GM12878 (cell line): ENCODE measurements at regions not wholly inside any gene's neighbourhood (a gene's known extent, or its start where the extent isn't known, plus 50 kb on each side); places are given as distances from the start of the nearest gene placed in this dataset.

Experiments used
- ATAC-seq: fragments of 200-7000 bp; cut with Tn5 transposase; 3 replicates; pipeline ENCODE4 v1.9.1; 2020; ENCODE audit warnings: mild to moderate bottlenecking, moderate library complexity
- BruUV-seq: library from RNA; stranded (reverse); fragments of 400-500 nt; replicated peaks from 2 replicates; lab custom pipeline; 2021; lab: Mats Ljungman, UMichigan
- CTCF ChIA-PET: fragments of 300-600 bp; sonication (Branson Sonifier 250); formaldehyde crosslinking; extraction: SDS; loops from one replicate; lab custom pipeline; 2021; ENCODE audit warnings: inconsistent platforms; lab: Yijun Ruan, JAX
- POLR2A ChIA-PET: fragments of 350-600 bp; formaldehyde crosslinking; extraction: SDS; loops from one replicate; lab custom pipeline; 2021; ENCODE audit warnings: inconsistent platforms; lab: Charles Lee
- RAD21 ChIA-PET: fragments of 300-600 bp; sonication (Branson Sonifier 250); formaldehyde crosslinking; loops from one replicate; lab custom pipeline; 2023; ENCODE audit warnings: antibody characterized with exemption; ENCODE audit not compliant: unreplicated experiment; lab: Charles Lee
- SMC1A ChIA-PET: fragments of 300-600 bp; sonication (Branson Sonifier 250); formaldehyde crosslinking; loops from one replicate; lab custom pipeline; 2023; ENCODE audit not compliant: unreplicated experiment, uncharacterized antibody; lab: Charles Lee
- DNase-seq: peaks from one replicate; pipeline ENCODE4 v3.0.0-alpha.2; 2011; ENCODE audit warnings: low read depth, low spot score
- FAIRE-seq: peaks from 3 replicates; lab custom pipeline; 2011; peaks lifted over from hg19 to GRCh38; lab: Jason Lieb, UNC
- H2AFZ ChIP-seq: 2 replicates; pipeline ENCODE4 v1.6.0; 2011; ENCODE audit warnings: low read depth, low read length, control low read depth; ENCODE audit not compliant: control insufficient read depth
- H3K27ac ChIP-seq: 2 replicates; pipeline ENCODE4 v1.5.1; 2011; ENCODE audit warnings: control low read depth; ENCODE audit not compliant: control insufficient read depth, insufficient read depth
- H3K27me3 ChIP-seq, 2 experiments: replicated peaks in 1 of 2; 2 replicates each; pipeline versions ENCODE4 v1.6.0 to v1.6.1; 2011; ENCODE audit warnings: low read length in 1 of 2; ENCODE audit not compliant: control insufficient read depth in 2 of 2, insufficient read depth in 2 of 2
- H3K36me3 ChIP-seq, 2 experiments: 2 replicates each; pipeline ENCODE4 v1.5.1; 2011; ENCODE audit warnings: low read length in 1 of 2; ENCODE audit not compliant: control insufficient read depth in 2 of 2, insufficient read depth in 2 of 2
- H3K4me1 ChIP-seq: 2 replicates; pipeline ENCODE4 v1.6.1; 2011; ENCODE audit warnings: mild to moderate bottlenecking, low read length, moderate library complexity, mixed read lengths; ENCODE audit not compliant: control insufficient read depth, insufficient read depth
- H3K4me2 ChIP-seq: 2 replicates; pipeline ENCODE4 v1.6.0; 2011; ENCODE audit warnings: control low read depth; ENCODE audit not compliant: control insufficient read depth, insufficient read depth
- H3K4me3 ChIP-seq: fragments of 200-600 bp; sonication (generic); 2 replicates; pipeline ENCODE4 v1.5.1; 2016
- H3K79me2 ChIP-seq: 2 replicates; pipeline ENCODE4 v1.6.0; 2011; ENCODE audit warnings: low read length; ENCODE audit not compliant: control insufficient read depth, insufficient read depth
- H3K9ac ChIP-seq: 2 replicates; pipeline ENCODE4 v1.8.0; 2011; ENCODE audit warnings: low read length, control low read depth, mixed read lengths; ENCODE audit not compliant: control insufficient read depth, insufficient read depth
- H3K9me3 ChIP-seq: replicated peaks from 3 replicates; pipeline ENCODE4 v1.5.1; 2011; ENCODE audit warnings: mild to moderate bottlenecking, low read length; ENCODE audit not compliant: control insufficient read depth, insufficient read depth
- H4K20me1 ChIP-seq: 2 replicates; pipeline ENCODE4 v1.6.0; 2011; ENCODE audit not compliant: control insufficient read depth, insufficient read depth
- ASH2L ChIP-seq: fragments of 300-600, 200-600 bp; sonication (generic); IDR thresholded peaks from 2 replicates; pipeline ENCODE4 v1.6.1; 2017; ENCODE audit warnings: low read depth, mild to moderate bottlenecking, borderline replicate concordance
- CHD2 ChIP-seq: IDR thresholded peaks from 2 replicates; pipeline ENCODE4 v1.6.1; 2011; ENCODE audit warnings: low read depth, low read length, improper control_type of control experiment, borderline replicate concordance
- ELK1 ChIP-seq: IDR thresholded peaks from 2 replicates; pipeline ENCODE4 v1.6.1; 2012; ENCODE audit warnings: low read depth, low read length, improper control_type of control experiment
- HDGF ChIP-seq: fragments of 450-650 bp; IDR thresholded peaks from 2 replicates; pipeline ENCODE4 v1.6.1; 2016; ENCODE audit warnings: antibody characterized with exemption
- JUNB ChIP-seq: IDR thresholded peaks from 2 replicates; pipeline ENCODE4 v1.6.1; 2016; ENCODE audit warnings: antibody characterized with exemption, mild to moderate bottlenecking
- MYB ChIP-seq: fragments of 150-350 bp; IDR thresholded peaks from 2 replicates; pipeline ENCODE4 v1.6.1; 2014; ENCODE audit warnings: mild to moderate bottlenecking, low read depth, low read length, borderline replicate concordance
- POLR2AphosphoS5 ChIP-seq: IDR thresholded peaks from 2 replicates; pipeline ENCODE4 v1.6.1; 2011; ENCODE audit warnings: mild to moderate bottlenecking, low read length, inconsistent platforms
- PRDM15 ChIP-seq: fragments of 450-650 bp; formaldehyde crosslinking; IDR thresholded peaks from 2 replicates; pipeline ENCODE4 v1.4.0; 2020; ENCODE audit warnings: mild to moderate bottlenecking, moderate library complexity
- SIX5 ChIP-seq: IDR thresholded peaks from 2 replicates; pipeline ENCODE4 v1.6.1; 2011; ENCODE audit warnings: mild to moderate bottlenecking, low read depth, low read length, moderate library complexity; ENCODE audit not compliant: severe bottlenecking
- SPI1 ChIP-seq: IDR thresholded peaks from 2 replicates; pipeline ENCODE4 v1.6.1; 2011; ENCODE audit warnings: low read depth, mild to moderate bottlenecking, low read length, moderate library complexity, borderline replicate concordance; ENCODE audit not compliant: insufficient read depth
- STAT1 ChIP-seq: fragments of 450-650 bp; conservative IDR thresholded peaks from 2 replicates; pipeline ENCODE4 v1.6.1; 2014; ENCODE audit warnings: antibody characterized with exemption, mild to moderate bottlenecking
- TCF3 ChIP-seq: IDR thresholded peaks from 2 replicates; pipeline ENCODE4 v1.6.1; 2012; ENCODE audit warnings: low read depth, mild to moderate bottlenecking, low read length, borderline replicate concordance; ENCODE audit not compliant: insufficient read depth
- TCF7 ChIP-seq: IDR thresholded peaks from 2 replicates; pipeline ENCODE4 v1.6.1; 2014; ENCODE audit warnings: antibody characterized with exemption, borderline replicate concordance
- ZNF592 ChIP-seq: fragments of 450-650 bp; IDR thresholded peaks from 2 replicates; pipeline ENCODE4 v1.6.1; 2017; ENCODE audit warnings: mild to moderate bottlenecking, moderate library complexity
- WGBS: methylation state at CpG from one replicate; pipeline ENCODE4 v1.1.6; 2016; ENCODE audit warnings: low lambda C conversion rate; ENCODE audit not compliant: insufficient replicate concordance, insufficient coverage; ENCODE audit errors: missing lambda C conversion rate; 5-methylcytosine and 5-hydroxymethylcytosine counted together
- in situ Hi-C: fragments of 300-500 bp; cut with MboI; formaldehyde crosslinking; loops from 9 replicates; pipeline ENCODE4 v1.14.3; 2018; ENCODE audit warnings: mixed read lengths
- intact Hi-C: fragments of 100-400 bp; cut with micrococcal nuclease; formaldehyde crosslinking; loops from one replicate; pipeline ENCODE4 v1.14.2; 2022; ENCODE audit not compliant: unreplicated experiment
- TF ChIP-seq, protein P1 (sequence below): fragments of 450-650 bp; IDR thresholded peaks from 2 replicates; pipeline ENCODE4 v1.6.1; 2014; ENCODE audit warnings: mild to moderate bottlenecking

- 0% methylated on average over 1 of the region's 1 CpG for WGBS
- H2AFZ ChIP-seq, result no peak overlapping the region
- H3K27ac ChIP-seq, result no peak overlapping the region
- ATAC-seq, result no peak
- ChIA-PET CTCF (interaction anchor here (0.6 kb wide), 1 partner anchor 1044 kb away, joined by 3 read pairs; no protein-coding TSS in a partner anchor), RAD21 (no interaction called here), SMC1A (no interaction called here), POLR2A (no interaction called here)
- H3K4me2 ChIP-seq, result no peak overlapping the region
- TF ChIP-seq TCF3 (no peak), TCF7 (no peak), ELK1 (no peak), ZNF592 (no peak), JUNB (no peak), STAT1 (no peak), HDGF (no peak), POLR2AphosphoS5 (no peak), MYB (no peak), PRDM15 (no peak), CHD2 (no peak), SPI1 (no peak), SIX5 (no peak), ASH2L (no peak)
- TF ChIP-seq, protein P1, sequence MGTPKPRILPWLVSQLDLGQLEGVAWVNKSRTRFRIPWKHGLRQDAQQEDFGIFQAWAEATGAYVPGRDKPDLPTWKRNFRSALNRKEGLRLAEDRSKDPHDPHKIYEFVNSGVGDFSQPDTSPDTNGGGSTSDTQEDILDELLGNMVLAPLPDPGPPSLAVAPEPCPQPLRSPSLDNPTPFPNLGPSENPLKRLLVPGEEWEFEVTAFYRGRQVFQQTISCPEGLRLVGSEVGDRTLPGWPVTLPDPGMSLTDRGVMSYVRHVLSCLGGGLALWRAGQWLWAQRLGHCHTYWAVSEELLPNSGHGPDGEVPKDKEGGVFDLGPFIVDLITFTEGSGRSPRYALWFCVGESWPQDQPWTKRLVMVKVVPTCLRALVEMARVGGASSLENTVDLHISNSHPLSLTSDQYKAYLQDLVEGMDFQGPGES, result no peak
- H3K9me3 ChIP-seq, result no peaks in the 10 kb centered on the region
- intact Hi-C loops, result no loop called here
- H3K9ac ChIP-seq, result no peak overlapping the region
- no TSS peak for BruUV-seq
- in situ Hi-C loops, result no loop called here
- no peak for FAIRE-seq
- no peaks in the 10 kb centered on the region for H3K79me2 ChIP-seq
- no peaks in the 10 kb centered on the region for H3K36me3 ChIP-seq
- no peaks in the 10 kb centered on the region for H3K4me1 ChIP-seq
- no peak for DNase-seq
- no peaks in the 10 kb centered on the region for H4K20me1 ChIP-seq
- H3K27me3 ChIP-seq, result no peaks in the 10 kb centered on the region; a peak in 1 of 4 replicates
- no peak overlapping the region for H3K4me3 ChIP-seq
These were observed 147.5 kb upstream of the VEPH1 start for GRCh38 chr3:157650699-157651098.
